ENCODE measurements at regions not wholly inside any gene's neighbourhood (a gene's known extent, or its start where the extent isn't known, plus 50 kb on each side); places are given as distances from the start of the nearest gene placed in this dataset.

DNA sequence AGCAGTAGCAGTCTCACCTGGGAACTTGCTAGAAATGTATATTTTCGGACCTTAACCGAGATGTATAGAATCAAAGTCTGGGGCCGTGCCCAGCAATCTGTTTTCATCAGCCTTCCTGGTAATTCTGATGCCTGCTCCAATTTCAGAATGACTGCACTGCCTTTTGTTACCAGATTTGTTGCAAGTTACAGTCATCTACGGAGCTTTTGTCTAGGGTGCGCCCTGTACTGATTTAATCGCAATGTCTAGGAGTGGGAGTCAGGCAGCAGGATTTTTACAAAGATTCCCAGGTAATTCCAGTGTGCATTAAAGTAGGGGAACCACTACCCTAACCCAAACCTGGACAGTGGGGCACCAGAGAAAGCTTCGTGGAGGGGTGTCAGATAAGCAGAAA is 178.0 kb downstream of the HAUS1 start:
- no peak for DNase-seq (ENCODE audit: low read depth)
- TF ChIP-seq, protein P1, sequence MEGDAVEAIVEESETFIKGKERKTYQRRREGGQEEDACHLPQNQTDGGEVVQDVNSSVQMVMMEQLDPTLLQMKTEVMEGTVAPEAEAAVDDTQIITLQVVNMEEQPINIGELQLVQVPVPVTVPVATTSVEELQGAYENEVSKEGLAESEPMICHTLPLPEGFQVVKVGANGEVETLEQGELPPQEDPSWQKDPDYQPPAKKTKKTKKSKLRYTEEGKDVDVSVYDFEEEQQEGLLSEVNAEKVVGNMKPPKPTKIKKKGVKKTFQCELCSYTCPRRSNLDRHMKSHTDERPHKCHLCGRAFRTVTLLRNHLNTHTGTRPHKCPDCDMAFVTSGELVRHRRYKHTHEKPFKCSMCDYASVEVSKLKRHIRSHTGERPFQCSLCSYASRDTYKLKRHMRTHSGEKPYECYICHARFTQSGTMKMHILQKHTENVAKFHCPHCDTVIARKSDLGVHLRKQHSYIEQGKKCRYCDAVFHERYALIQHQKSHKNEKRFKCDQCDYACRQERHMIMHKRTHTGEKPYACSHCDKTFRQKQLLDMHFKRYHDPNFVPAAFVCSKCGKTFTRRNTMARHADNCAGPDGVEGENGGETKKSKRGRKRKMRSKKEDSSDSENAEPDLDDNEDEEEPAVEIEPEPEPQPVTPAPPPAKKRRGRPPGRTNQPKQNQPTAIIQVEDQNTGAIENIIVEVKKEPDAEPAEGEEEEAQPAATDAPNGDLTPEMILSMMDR (IDR thresholded peaks at IDR 0.05; ENCODE audit: insufficient read depth, low read depth, low read length, missing control alignments) = no peak
- H3K4me3 ChIP-seq (ENCODE audit: low read depth, low read length) = no peak overlapping the region

DNA sequence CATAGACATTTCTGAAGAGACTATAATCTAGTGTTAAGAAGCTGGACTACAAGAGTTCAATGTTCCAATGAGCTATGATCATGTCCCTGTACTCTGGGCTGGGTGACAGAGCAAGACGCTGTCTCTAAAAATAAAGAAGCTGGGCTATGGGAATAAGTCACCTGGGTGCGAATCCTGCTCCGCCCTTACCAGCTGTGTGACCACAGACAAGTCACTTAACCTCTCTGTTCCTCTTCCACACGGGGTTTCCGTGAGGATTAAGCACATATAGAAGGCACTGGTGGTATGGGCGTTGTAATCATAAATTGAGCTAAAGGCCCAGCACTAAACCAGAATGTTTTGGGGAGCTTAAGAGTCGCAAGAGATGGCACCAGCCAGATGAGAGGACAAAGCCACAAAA is 178.5 kb downstream of the HAUS1 start:
- no peak for DNase-seq (ENCODE audit: low read depth)
- TF ChIP-seq, protein P1 (IDR thresholded peaks at IDR 0.05; ENCODE audit: insufficient read depth, low read depth, low read length, missing control alignments) = no peak
- no peak overlapping the region for H3K4me3 ChIP-seq (ENCODE audit: low read depth, low read length)

DNA sequence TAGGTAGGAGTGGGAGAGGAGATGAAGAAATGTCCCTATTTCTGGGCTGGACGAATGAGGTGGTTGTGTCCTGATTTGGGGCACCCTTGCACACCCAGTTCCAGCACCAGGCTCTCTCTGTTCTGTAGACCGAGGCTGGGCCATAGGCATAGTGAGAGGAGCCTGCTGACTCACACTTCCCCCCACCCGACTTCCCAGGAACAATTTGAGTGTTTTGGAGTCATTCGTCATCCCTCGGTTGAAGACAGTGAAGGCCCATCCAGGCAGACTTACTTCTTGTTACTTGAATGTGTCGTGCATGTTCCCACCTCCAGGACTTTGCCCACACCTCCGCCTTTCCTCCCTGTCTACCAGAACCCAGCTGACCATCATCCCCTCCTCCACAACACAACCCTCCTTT is 179.1 kb downstream of the HAUS1 start:
- no peak overlapping the region for H3K4me3 ChIP-seq (ENCODE audit: low read depth, low read length)
- TF ChIP-seq, protein P1 (IDR thresholded peaks at IDR 0.05; ENCODE audit: insufficient read depth, low read depth, low read length, missing control alignments) = no peak
- no peak for DNase-seq (ENCODE audit: low read depth)

DNA sequence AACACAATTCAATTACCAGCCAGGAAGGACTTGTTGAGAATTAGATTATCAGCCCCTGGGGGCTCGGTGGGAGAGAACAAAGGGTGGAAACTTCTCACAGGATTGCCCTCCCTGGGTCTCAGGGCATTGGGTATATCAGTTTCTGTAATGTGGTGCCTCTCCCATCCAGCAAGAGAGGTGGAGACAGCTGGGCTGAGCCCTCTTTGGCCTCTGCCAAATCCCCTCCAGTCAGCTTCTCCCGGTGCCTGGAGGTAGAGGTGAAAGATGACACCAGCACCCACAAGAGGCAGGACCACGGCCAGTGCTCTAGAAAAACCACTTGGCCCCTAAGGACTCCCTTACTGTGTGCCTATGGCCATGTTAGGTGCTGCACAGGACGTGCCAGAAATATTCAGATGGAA is 179.7 kb downstream of the HAUS1 start:
- TF ChIP-seq, protein P1 (IDR thresholded peaks at IDR 0.05; ENCODE audit: insufficient read depth, low read depth, low read length, missing control alignments) = no peak
- no peak for DNase-seq (ENCODE audit: low read depth)
- H3K4me3 ChIP-seq (ENCODE audit: low read depth, low read length) = no peak overlapping the region

DNA sequence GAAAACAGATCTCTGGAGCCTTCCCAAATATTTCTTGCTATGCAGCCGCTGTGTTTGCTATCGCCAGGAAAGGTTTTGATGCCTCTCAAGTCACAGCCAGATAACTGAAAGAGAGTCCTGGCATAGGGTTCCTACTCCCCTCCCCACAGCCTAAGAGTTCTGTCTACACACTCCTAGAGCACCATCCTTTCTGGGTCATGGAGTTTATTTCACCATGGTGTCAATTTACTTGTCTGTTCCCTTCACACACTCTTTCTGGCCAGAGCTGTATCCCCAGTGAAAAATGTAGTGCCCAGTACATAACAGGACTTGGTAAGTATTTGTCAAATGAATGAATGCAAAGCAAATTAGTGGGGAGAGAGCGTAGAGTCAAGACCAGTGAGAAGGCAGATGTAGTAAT is 185.3 kb downstream of the HAUS1 start:
- DNase-seq (ENCODE audit: low read depth) = no peak
- TF ChIP-seq, protein P1 (IDR thresholded peaks at IDR 0.05; ENCODE audit: insufficient read depth, low read depth, low read length, missing control alignments) = no peak

DNA sequence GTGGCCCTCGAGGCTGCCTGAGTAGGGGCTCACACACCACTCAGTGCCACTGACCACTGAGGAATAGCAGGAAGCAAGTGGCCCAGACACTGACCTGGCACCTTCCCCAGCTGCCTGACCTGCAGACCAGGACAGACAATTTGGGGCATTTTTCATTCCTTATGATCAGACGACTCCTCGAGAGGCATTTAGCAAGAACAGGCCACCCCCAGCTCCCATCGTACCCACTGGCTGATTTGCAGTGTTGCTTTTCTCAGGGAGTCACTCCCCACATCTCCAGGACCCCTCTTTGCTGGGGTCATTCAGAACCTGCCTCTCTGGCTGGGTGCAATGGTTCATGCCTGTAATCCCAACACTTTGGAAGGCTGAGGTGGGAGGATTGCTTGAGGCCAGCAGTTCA is 185.7 kb downstream of the HAUS1 start:
- DNase-seq (ENCODE audit: low read depth) = no peak
- no peak overlapping the region for H3K4me3 ChIP-seq (ENCODE audit: low read depth, low read length)
- TF ChIP-seq, protein P1 (IDR thresholded peaks at IDR 0.05; ENCODE audit: insufficient read depth, low read depth, low read length, missing control alignments) = no peak

More for the DNA sequence above, 185.3 kb downstream of the HAUS1 start:
- H3K4me3 ChIP-seq (ENCODE audit: low read depth, low read length) = no peak overlapping the region

DNA sequence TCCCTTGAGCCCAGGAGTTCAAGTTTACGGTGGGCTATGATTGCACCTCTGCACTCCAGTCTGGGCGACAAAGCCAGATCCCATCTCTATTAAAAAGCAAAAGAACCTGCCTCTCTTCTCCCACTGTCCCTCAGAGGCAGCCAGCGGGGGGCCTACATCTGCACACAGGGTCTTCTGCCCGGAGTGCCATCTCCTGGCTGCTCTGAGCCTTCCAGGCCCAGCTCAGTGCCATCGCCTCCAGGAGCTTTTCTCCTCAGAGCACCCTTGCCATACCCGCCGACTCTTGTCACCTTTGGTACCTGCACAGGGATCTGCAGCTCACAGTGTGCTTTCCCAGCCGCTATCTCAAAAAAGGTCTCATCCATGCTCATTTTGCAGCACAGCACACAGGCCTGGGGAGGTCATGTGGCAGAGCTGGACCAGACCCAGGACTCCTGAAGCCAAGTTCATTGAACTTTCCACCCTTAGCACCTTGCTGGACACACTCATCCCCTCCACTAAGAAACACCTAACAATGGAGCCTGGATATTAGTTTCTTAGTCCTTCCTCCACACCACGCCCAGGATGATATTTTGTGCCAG is 186.3 kb downstream of the HAUS1 start:
- TF ChIP-seq, protein P1 (IDR thresholded peaks at IDR 0.05; ENCODE audit: insufficient read depth, low read depth, low read length, missing control alignments) = no peak
- no peak for DNase-seq (ENCODE audit: low read depth)

More for the DNA sequence above, 186.3 kb downstream of the HAUS1 start:
- H3K4me3 ChIP-seq (ENCODE audit: low read depth, low read length) = no peak overlapping the region
